ENCODE measurements at regions not wholly inside any gene's neighbourhood (a gene's known extent, or its start where the extent isn't known, plus 50 kb on each side); places are given as distances from the start of the nearest gene placed in this dataset.

DNA sequence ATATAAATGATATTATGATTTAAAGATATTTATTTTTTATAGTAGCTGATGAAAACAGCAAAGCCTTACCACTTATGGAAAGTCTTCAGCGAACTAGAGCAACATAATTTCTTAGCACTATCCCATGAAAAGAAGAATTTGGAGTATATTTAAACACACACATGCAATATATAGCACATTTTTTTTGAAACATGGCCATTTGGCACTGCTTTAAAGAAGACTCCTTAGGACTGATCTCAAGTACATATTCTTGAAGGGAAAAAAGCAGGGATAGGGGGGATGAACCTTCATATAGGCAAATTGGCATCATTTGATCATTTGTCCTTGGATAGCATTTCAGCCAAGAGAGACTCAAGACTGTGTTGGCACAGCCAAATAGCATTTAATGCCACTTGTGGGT is 193.3 kb downstream of the ANKRD50 start:
- WGBS, 2 donors: 96 to 97% methylated on average over 1 of the region's 1 CpG
- H3K27ac ChIP-seq: no peak overlapping the region
- no peak for DNase-seq (ENCODE audit: low spot score in 2 of 2)
- H3K27me3 ChIP-seq: no peaks in the 10 kb centered on the region
- no peak overlapping the region for H3K4me3 ChIP-seq
- TF ChIP-seq, protein P1, sequence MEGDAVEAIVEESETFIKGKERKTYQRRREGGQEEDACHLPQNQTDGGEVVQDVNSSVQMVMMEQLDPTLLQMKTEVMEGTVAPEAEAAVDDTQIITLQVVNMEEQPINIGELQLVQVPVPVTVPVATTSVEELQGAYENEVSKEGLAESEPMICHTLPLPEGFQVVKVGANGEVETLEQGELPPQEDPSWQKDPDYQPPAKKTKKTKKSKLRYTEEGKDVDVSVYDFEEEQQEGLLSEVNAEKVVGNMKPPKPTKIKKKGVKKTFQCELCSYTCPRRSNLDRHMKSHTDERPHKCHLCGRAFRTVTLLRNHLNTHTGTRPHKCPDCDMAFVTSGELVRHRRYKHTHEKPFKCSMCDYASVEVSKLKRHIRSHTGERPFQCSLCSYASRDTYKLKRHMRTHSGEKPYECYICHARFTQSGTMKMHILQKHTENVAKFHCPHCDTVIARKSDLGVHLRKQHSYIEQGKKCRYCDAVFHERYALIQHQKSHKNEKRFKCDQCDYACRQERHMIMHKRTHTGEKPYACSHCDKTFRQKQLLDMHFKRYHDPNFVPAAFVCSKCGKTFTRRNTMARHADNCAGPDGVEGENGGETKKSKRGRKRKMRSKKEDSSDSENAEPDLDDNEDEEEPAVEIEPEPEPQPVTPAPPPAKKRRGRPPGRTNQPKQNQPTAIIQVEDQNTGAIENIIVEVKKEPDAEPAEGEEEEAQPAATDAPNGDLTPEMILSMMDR (IDR thresholded peaks at IDR 0.05): no peak
- TF ChIP-seq EP300 (IDR thresholded peaks at IDR 0.05): no peak
- no peak for TF ChIP-seq POLR2A (IDR thresholded peaks at IDR 0.05)
- no peaks in the 10 kb centered on the region for H3K36me3 ChIP-seq
- no peaks in the 10 kb centered on the region for H3K4me1 ChIP-seq
- no peaks in the 10 kb centered on the region for H3K9me3 ChIP-seq

DNA sequence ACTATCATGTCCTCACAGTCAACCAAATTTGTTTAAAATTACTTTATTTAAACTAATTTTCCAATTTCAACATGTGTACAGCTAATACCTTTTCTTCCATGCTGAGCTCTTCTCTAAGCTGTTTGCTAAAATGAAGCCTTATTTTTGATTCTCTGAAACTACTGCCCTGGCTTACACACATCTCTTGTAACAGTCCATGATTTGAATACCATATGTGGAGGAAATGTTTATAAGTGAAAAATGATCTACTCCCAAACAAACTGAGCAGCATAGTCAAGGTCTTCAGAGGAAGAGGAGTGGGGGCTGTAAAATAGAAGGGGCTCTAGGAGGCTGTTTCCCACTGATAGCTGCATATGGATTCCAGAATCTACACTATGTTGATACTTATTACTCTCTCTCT is 188.7 kb downstream of the ANKRD50 start:
- no peak for DNase-seq (ENCODE audit: low spot score in 2 of 2)
- Histone ChIP-seq H3K9me3 (no peaks in the 10 kb centered on the region), H3K4me1 (peaks cover 0 to 7% (median 0%) of the 10 kb centered on the region in 4 donors), H3K36me3 (no peaks in the 10 kb centered on the region), H3K27ac (no peak overlapping the region), H3K27me3 (no peaks in the 10 kb centered on the region), H3K4me3 (no peak overlapping the region)
- TF ChIP-seq, protein P1 (IDR thresholded peaks at IDR 0.05): no peak
- TF ChIP-seq EP300 (IDR thresholded peaks at IDR 0.05): no peak
- TF ChIP-seq POLR2A (IDR thresholded peaks at IDR 0.05): no peak

DNA sequence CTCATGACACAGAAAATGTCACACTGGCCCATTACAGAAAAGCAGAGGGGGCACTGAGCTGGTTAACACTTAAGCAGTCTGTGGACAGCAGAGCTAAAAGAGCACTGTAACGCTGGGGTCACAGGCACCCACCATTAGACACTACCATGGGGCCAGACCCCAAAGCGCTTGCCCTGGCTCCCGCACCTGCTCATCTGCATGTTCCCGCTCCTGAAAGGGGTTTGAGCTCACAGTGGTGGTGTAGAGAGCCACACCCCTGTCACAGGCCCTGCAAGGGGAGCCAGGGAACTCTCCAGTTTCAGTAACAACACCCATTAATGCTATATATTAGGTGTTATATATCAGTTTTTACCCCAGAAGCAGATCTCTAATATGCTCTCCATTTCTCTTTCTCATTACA is 187.0 kb downstream of the ANKRD50 start:
- WGBS, 2 donors: 84 to 92% methylated on average over 4 of the region's 4 CpGs
- Histone ChIP-seq H3K4me1 (peaks cover 0 to 7% (median 0%) of the 10 kb centered on the region in 4 donors), H3K36me3 (no peaks in the 10 kb centered on the region), H3K9me3 (no peaks in the 10 kb centered on the region), H3K27me3 (no peaks in the 10 kb centered on the region), H3K4me3 (no peak overlapping the region), H3K27ac (no peak overlapping the region)
- no peak for DNase-seq (ENCODE audit: low spot score in 2 of 2)
- no peak for TF ChIP-seq POLR2A (IDR thresholded peaks at IDR 0.05)
- TF ChIP-seq EP300 (IDR thresholded peaks at IDR 0.05): no peak

DNA sequence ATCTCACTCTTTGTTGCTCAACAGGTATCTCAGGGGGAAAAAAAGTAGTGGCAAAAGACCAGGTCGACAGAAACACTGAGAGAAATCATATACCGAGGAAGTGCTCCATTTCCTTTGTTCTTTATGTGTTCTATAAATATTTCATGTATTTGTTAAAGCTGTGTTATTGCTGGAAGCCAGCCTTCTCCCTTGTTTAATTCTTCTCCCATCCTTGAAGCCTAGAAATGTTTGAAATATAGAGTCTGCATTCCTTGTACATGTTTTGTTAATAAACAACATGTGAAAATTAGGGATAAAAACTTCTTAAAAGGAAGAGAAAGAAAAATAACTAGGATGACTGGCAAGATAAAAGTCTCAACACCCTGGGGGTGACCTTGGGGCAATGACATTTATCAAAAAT is 186.2 kb downstream of the ANKRD50 start:
- TF ChIP-seq EP300 (IDR thresholded peaks at IDR 0.05): no peak
- TF ChIP-seq POLR2A (IDR thresholded peaks at IDR 0.05): no peak
- TF ChIP-seq, protein P1 (IDR thresholded peaks at IDR 0.05): no peak
- WGBS, 2 donors: 15 to 20% methylated on average over 2 of the region's 2 CpGs

DNA sequence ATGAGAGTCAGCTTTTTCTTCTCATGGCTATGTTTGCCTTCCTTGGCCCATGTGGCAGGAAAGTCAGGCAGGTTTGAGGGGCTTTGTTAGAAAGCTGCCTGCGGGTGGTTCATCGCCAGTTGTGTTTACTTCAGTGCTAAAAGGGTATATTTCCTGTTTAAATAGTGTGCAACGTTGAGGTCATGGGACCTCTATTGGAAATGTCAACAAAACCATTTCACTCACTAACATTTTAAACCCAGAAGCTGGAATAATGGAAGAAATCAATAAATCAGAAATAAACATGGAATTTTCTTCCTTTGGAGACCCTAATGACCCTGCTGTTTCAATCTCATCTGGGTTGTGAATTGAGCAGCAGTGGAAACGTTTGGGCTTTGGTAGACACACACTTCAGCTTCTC is 185.8 kb downstream of the ANKRD50 start:
- DNase-seq (ENCODE audit: low spot score in 2 of 2): no peak
- H3K36me3 ChIP-seq: no peaks in the 10 kb centered on the region
- H3K27me3 ChIP-seq: no peaks in the 10 kb centered on the region
- 41 to 45% methylated on average over 4 of the region's 4 CpGs for WGBS, 2 donors
- H3K27ac ChIP-seq: no peak overlapping the region
- TF ChIP-seq, protein P1 (IDR thresholded peaks at IDR 0.05): no peak
- TF ChIP-seq EP300 (IDR thresholded peaks at IDR 0.05) (no peak), POLR2A (IDR thresholded peaks at IDR 0.05) (no peak)
- H3K4me3 ChIP-seq: no peak overlapping the region
- H3K4me1 ChIP-seq: peaks cover 0 to 7% (median 0%) of the 10 kb centered on the region in 4 donors
- H3K9me3 ChIP-seq: no peaks in the 10 kb centered on the region

More for the DNA sequence above, 186.2 kb downstream of the ANKRD50 start:
- H3K4me1 ChIP-seq: peaks cover 0 to 7% (median 0%) of the 10 kb centered on the region in 4 donors
- H3K27ac ChIP-seq: no peak overlapping the region
- no peak for DNase-seq (ENCODE audit: low spot score in 2 of 2)
- no peaks in the 10 kb centered on the region for H3K9me3 ChIP-seq
- no peak overlapping the region for H3K4me3 ChIP-seq
- H3K36me3 ChIP-seq: no peaks in the 10 kb centered on the region
- no peaks in the 10 kb centered on the region for H3K27me3 ChIP-seq

DNA sequence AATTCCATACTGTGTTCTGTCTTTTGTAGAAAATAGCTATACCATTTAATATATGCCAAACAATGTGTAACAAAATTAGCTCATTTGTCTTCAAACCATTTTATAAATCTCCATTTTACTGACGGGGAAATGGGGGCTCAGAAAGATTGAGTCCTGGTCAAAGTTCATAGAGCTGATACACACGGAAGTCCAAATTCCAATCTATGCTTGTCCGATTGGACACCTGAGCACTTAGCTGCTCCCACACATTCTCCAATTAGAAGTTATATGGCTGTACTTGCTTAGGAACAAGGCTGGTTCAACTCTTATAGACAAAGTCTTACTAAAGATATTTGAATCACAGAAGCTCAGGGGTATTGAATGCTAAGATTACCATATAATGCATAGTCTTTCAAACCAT is 185.2 kb downstream of the ANKRD50 start:
- Histone ChIP-seq H3K9me3 (no peaks in the 10 kb centered on the region), H3K4me3 (no peak overlapping the region), H3K4me1 (peaks cover 0 to 7% (median 0%) of the 10 kb centered on the region in 4 donors), H3K27me3 (no peaks in the 10 kb centered on the region), H3K36me3 (no peaks in the 10 kb centered on the region), H3K27ac (no peak overlapping the region)
- no peak for DNase-seq (ENCODE audit: low spot score in 2 of 2)
- TF ChIP-seq, protein P1 (IDR thresholded peaks at IDR 0.05): no peak
- no peak for TF ChIP-seq POLR2A (IDR thresholded peaks at IDR 0.05)
- 93 to 97% methylated on average over 3 of the region's 3 CpGs for WGBS, 2 donors
